Endothelial cell of umbilical vein (primary cell): ENCODE measurements at regions not wholly inside any gene's neighbourhood (a gene's known extent, or its start where the extent isn't known, plus 50 kb on each side); places are given as distances from the start of the nearest gene placed in this dataset.

ENCODE experiments used
- BruUV-seq: library from RNA; stranded (reverse); fragments of 400-500 nt; replicated peaks from 2 replicates; lab custom pipeline; 2021; lab: Mats Ljungman, UMichigan
- CTCF ChIA-PET: fragments of 300-600, 350-600 bp; sonication (Branson Sonifier 250); formaldehyde crosslinking; loops from one replicate; lab custom pipeline; 2021; ENCODE audit warnings: antibody characterized with exemption, inconsistent platforms; lab: Charles Lee
- POLR2A ChIA-PET: fragments of 300-600, 350-600 bp; sonication (Branson Sonifier 250); formaldehyde crosslinking; loops from one replicate; lab custom pipeline; 2021; ENCODE audit warnings: antibody characterized with exemption, inconsistent platforms; lab: Charles Lee
- DNase-seq: peaks from one replicate; pipeline ENCODE4 v3.0.0-alpha.2; 2011; ENCODE audit warnings: low read depth, low spot score
- FAIRE-seq: peaks from 2 replicates; lab custom pipeline; 2011; peaks lifted over from hg19 to GRCh38; lab: Jason Lieb, UNC
- H2AFZ ChIP-seq: 2 replicates; pipeline ENCODE4 v1.6.0; 2012; ENCODE audit warnings: low read depth, low read length, control low read depth, inconsistent platforms
- H3K27ac ChIP-seq: 2 replicates; pipeline ENCODE4 v1.5.1; 2011; ENCODE audit warnings: low read depth, mild to moderate bottlenecking, control low read depth, low read length, moderate library complexity; ENCODE audit not compliant: insufficient read depth
- H3K27me3 ChIP-seq, 2 experiments: 2 replicates each; pipeline versions ENCODE4 v1.6.0 to v1.6.1; 2011; ENCODE audit warnings: low read length in 2 of 2, mixed read lengths in 1 of 2; ENCODE audit not compliant: control insufficient read depth in 2 of 2, insufficient read depth in 2 of 2
- H3K36me3 ChIP-seq, 2 experiments: 2 replicates in 1 of 2; 3 replicates in 1 of 2; pipeline ENCODE4 v1.5.1; 2011; ENCODE audit warnings: low read length in 2 of 2, mild to moderate bottlenecking in 1 of 2, moderate library complexity in 1 of 2; ENCODE audit not compliant: control insufficient read depth in 2 of 2, insufficient read depth in 2 of 2; ENCODE audit errors: extremely low read depth in 1 of 2
- H3K4me1 ChIP-seq: 3 replicates; pipeline ENCODE4 v1.5.1; 2011; ENCODE audit warnings: mild to moderate bottlenecking, low read length; ENCODE audit not compliant: control insufficient read depth, insufficient read depth; ENCODE audit errors: extremely low read depth
- H3K4me2 ChIP-seq: 2 replicates; pipeline ENCODE4 v1.6.1; 2011; ENCODE audit warnings: low read length, control low read depth, mixed read lengths; ENCODE audit not compliant: insufficient read depth
- H3K4me3 ChIP-seq, 3 experiments: fragments of 200-600 bp in 1 of 3; sonication (generic), shearing (Covaris generic) in 1 of 3; replicated peaks in 1 of 3; 2 replicates each; pipeline ENCODE4 v1.5.1; 2011 to 2016; ENCODE audit warnings: control low read depth in 3 of 3, low read length in 3 of 3, mild to moderate bottlenecking in 2 of 3, inconsistent platforms in 1 of 3, low read depth in 1 of 3, moderate library complexity in 1 of 3; ENCODE audit not compliant: insufficient read depth in 1 of 3
- H3K79me2 ChIP-seq: 2 replicates; pipeline ENCODE4 v1.6.0; 2012; ENCODE audit warnings: low read length, inconsistent platforms; ENCODE audit not compliant: control insufficient read depth, insufficient read depth
- H3K9ac ChIP-seq: replicated peaks from 2 replicates; pipeline ENCODE3; 2011; ENCODE audit warnings: low read length, control low read depth; ENCODE audit not compliant: insufficient read depth; ENCODE audit errors: extremely low read depth
- H3K9me1 ChIP-seq: replicated peaks from 3 replicates; pipeline ENCODE4 v1.6.0; 2011; ENCODE audit warnings: mild to moderate bottlenecking, low read length; ENCODE audit not compliant: control insufficient read depth, insufficient read depth; ENCODE audit errors: extremely low read depth
- H3K9me3 ChIP-seq: replicated peaks from 2 replicates; pipeline ENCODE4 v1.5.1; 2012; ENCODE audit warnings: low read length, inconsistent platforms; ENCODE audit not compliant: control insufficient read depth, insufficient read depth
- H4K20me1 ChIP-seq: replicated peaks from 2 replicates; pipeline ENCODE3; 2011; ENCODE audit warnings: mild to moderate bottlenecking, low read length; ENCODE audit not compliant: control insufficient read depth, insufficient read depth; ENCODE audit errors: extremely low read depth
- CTCF ChIP-seq, 2 donors: IDR thresholded peaks; 1 replicate in 1 of 2; 2 replicates in 1 of 2; pipeline ENCODE4 v1.5.1; 2011; ENCODE audit warnings: low read length in 2 of 2, mild to moderate bottlenecking in 2 of 2, moderate library complexity in 2 of 2, control low read depth in 1 of 2, inconsistent platforms in 1 of 2, low read depth in 1 of 2; ENCODE audit not compliant: insufficient read depth in 1 of 2; ENCODE audit errors: extremely low read depth in 1 of 2
- EZH2 ChIP-seq: IDR thresholded peaks from 2 replicates; pipeline ENCODE4 v1.6.1; 2012; ENCODE audit warnings: borderline replicate concordance, low read depth, mild to moderate bottlenecking, moderate library complexity, low read length, inconsistent platforms; ENCODE audit not compliant: severe bottlenecking
- FOS ChIP-seq: IDR thresholded peaks from 2 replicates; pipeline ENCODE4 v1.6.1; 2011; ENCODE audit warnings: mild to moderate bottlenecking, low read length, moderate library complexity, borderline replicate concordance; ENCODE audit not compliant: insufficient read depth
- GATA2 ChIP-seq: IDR thresholded peaks from 2 replicates; pipeline ENCODE4 v1.7.0; 2011; ENCODE audit warnings: low read depth, mild to moderate bottlenecking, moderate library complexity, mixed read lengths, low read length; ENCODE audit not compliant: insufficient read length, insufficient read depth
- JUN ChIP-seq: IDR thresholded peaks from 2 replicates; pipeline ENCODE4 v1.6.1; 2011; ENCODE audit warnings: borderline replicate concordance, low read depth; ENCODE audit not compliant: insufficient read length, insufficient read depth
- MYC ChIP-seq: IDR thresholded peaks from one replicate; pipeline ENCODE4 v1.6.1; 2011; ENCODE audit warnings: mild to moderate bottlenecking, low read depth, low read length
- POLR2A ChIP-seq: IDR thresholded peaks from 2 replicates; pipeline ENCODE4 v1.6.1; 2012; ENCODE audit warnings: low read depth, mild to moderate bottlenecking, control low read depth, low read length
- POLR2AphosphoS5 ChIP-seq: IDR thresholded peaks from 2 replicates; pipeline ENCODE4 v1.6.1; 2012; ENCODE audit warnings: low read depth, mild to moderate bottlenecking, control low read depth, low read length, moderate library complexity; ENCODE audit not compliant: insufficient read depth
- dilution Hi-C: fragments of 300-500 bp; cut with MboI; formaldehyde crosslinking; loops from one replicate; pipeline ENCODE4 v1.15.0; 2019; ENCODE audit warnings: low sequenced_read_pairs; ENCODE audit not compliant: extremely low pct_ligation_motif_present
- intact Hi-C: fragments of 100-400 bp; cut with micrococcal nuclease; formaldehyde crosslinking; loops from one replicate; pipeline ENCODE4 v1.10.0; 2022
- TF ChIP-seq, protein P1 (sequence below): IDR thresholded peaks from 2 replicates; pipeline ENCODE4 v1.6.1; 2011; ENCODE audit not compliant: insufficient read depth, insufficient read length

GRCh38 chr13:79831556-79831955 lies 350.6 kb downstream of the NDFIP2 start:
- Histone ChIP-seq H3K79me2 (no peaks in the 10 kb centered on the region), H3K4me3 (no peak overlapping the region), H3K27me3 (no peaks in the 10 kb centered on the region), H3K36me3 (no peaks in the 10 kb centered on the region), H3K4me1 (no peaks in the 10 kb centered on the region), H4K20me1 (no peaks in the 10 kb centered on the region), H3K9ac (no peak overlapping the region), H3K9me3 (no peaks in the 10 kb centered on the region), H3K4me2 (no peak overlapping the region), H3K9me1 (no peaks in the 10 kb centered on the region), H3K27ac (no peak overlapping the region), H2AFZ (no peak overlapping the region)
- BruUV-seq, result no TSS peak
- TF ChIP-seq POLR2A (no peak), CTCF (IDR thresholded peaks at IDR 0.05; ENCODE audit: extremely low read depth in 1 of 2, insufficient read depth in 1 of 2, low read depth in 1 of 2, low read length in 2 of 2) (no peak), MYC (no peak), FOS (no peak), JUN (no peak), EZH2 (no peak), POLR2AphosphoS5 (no peak), GATA2 (no peak)
- TF ChIP-seq, protein P1, sequence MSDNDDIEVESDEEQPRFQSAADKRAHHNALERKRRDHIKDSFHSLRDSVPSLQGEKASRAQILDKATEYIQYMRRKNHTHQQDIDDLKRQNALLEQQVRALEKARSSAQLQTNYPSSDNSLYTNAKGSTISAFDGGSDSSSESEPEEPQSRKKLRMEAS, result no peak
- no peak for FAIRE-seq
- ChIA-PET CTCF (no interaction called here), POLR2A (no interaction called here)
- no peak for DNase-seq
- dilution Hi-C loops, result no loop called here
- intact Hi-C loops, result no loop called here
